ENCODE measurements at regions not wholly inside any gene's neighbourhood (a gene's known extent, or its start where the extent isn't known, plus 50 kb on each side); places are given as distances from the start of the nearest gene placed in this dataset.

GRCh38 chr14:25351269-25351668 lies 301.3 kb upstream of the STXBP6 start:
- no TSS peak for BruUV-seq (replicated peaks)

More at GRCh38 chr14:25351269-25351668, 301.3 kb upstream of the STXBP6 start:
- Histone ChIP-seq H3K4me3 (replicated peaks in 1 of 3; ENCODE audit: insufficient read depth in 1 of 3, low read depth in 2 of 3, low read length in 3 of 3) (no peak overlapping the region), H3K36me3 (replicated peaks in 1 of 2; ENCODE audit: control insufficient read depth in 1 of 2, insufficient read depth in 2 of 2, low read length in 2 of 2) (no peaks in the 10 kb centered on the region), H2AFZ (ENCODE audit: low read length) (no peak overlapping the region), H3K4me2 (ENCODE audit: low read depth, low read length) (no peak overlapping the region), H3K27ac (ENCODE audit: extremely low read length, insufficient read depth, low read length) (no peak overlapping the region), H3K27me3 (ENCODE audit: control insufficient read depth in 1 of 2, insufficient read depth in 2 of 2, low read length in 2 of 2) (no peaks in the 10 kb centered on the region), H3K9ac (ENCODE audit: insufficient read depth, low read depth, low read length) (no peak overlapping the region), H3K4me1 (ENCODE audit: insufficient read depth, low read length) (no peaks in the 10 kb centered on the region), H3K79me2 (ENCODE audit: insufficient read depth, low read length) (no peaks in the 10 kb centered on the region), H4K20me1 (ENCODE audit: insufficient read depth, low read length) (no peaks in the 10 kb centered on the region), H3K9me3 (ENCODE audit: low read length) (peaks cover 86% of the 10 kb centered on the region)
- intact Hi-C loops (cut with micrococcal nuclease; ENCODE audit: unreplicated experiment), result no loop called here
- DNase-seq (ENCODE audit: low spot score) (no peak), ATAC-seq (no peak), FAIRE-seq (no peak)
- TF ChIP-seq CENPBD1 (CRISPR knock-in tag; IDR thresholded peaks at IDR 0.05; ENCODE audit: borderline replicate concordance, low read depth) (no peak), ZNF318 (CRISPR knock-in tag; IDR thresholded peaks at IDR 0.05) (no peak), ZFY (CRISPR knock-in tag; IDR thresholded peaks at IDR 0.05) (no peak), HOXA7 (CRISPR knock-in tag; IDR thresholded peaks at IDR 0.05) (no peak), ZNF251 (CRISPR knock-in tag; IDR thresholded peaks at IDR 0.05) (no peak), ZNF616 (CRISPR knock-in tag; IDR thresholded peaks at IDR 0.05; ENCODE audit: low read depth) (no peak), ZNF431 (CRISPR knock-in tag; IDR thresholded peaks at IDR 0.05; ENCODE audit: borderline replicate concordance, low read depth) (no peak), SIN3B (IDR thresholded peaks at IDR 0.05; ENCODE audit: low read length) (no peak)
- in situ Hi-C loops (cut with HindIII; ENCODE audit: extremely low pct_ligation_motif_present, low pct_unique_long_range_greater_than_20kb), result no loop called here
- CTCF ChIA-PET (ENCODE audit: low intra/inter-chr PET ratio, low total read pairs), result no interaction called here
- POLR2A ChIA-PET, result no interaction called here
- under 1% methylated on average over 4 of the region's 4 CpGs for WGBS (ENCODE audit: low lambda C conversion rate)

All from HepG2 (cell line).